ENCODE measurements at regions not wholly inside any gene's neighbourhood (a gene's known extent, or its start where the extent isn't known, plus 50 kb on each side); places are given as distances from the start of the nearest gene placed in this dataset.

DNA sequence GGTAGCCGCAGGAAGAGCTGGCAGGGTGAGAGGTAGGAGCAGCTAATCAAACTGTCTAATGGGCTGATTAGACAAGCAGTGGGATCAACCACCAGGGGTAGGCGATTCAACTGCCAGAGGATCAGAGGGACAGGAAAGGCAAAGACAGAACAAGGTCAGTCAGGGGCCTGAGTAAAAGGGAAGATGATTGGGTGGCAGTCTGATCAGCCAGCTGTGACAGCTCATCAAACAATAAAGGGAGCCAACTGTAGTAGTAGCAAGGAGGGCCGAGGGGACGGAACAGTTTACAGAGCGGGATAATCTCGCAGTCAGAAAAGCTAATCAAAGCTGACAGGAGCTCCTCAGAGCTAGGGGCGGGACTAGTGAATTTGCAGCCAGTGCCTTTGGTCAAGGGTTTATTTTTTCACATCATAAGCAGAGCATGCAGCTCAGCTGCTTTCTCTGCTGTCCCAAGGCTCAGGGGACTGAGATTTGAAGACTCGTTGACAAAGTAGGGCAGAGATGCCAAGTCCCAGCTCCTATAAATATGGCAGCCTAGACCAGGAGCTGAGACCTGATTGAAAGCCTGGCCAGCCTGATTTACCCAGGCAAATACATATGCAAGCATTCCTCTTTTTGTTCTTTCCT, 418.2 kb downstream of the GABRG2 start:
- TF ChIP-seq, protein P1, sequence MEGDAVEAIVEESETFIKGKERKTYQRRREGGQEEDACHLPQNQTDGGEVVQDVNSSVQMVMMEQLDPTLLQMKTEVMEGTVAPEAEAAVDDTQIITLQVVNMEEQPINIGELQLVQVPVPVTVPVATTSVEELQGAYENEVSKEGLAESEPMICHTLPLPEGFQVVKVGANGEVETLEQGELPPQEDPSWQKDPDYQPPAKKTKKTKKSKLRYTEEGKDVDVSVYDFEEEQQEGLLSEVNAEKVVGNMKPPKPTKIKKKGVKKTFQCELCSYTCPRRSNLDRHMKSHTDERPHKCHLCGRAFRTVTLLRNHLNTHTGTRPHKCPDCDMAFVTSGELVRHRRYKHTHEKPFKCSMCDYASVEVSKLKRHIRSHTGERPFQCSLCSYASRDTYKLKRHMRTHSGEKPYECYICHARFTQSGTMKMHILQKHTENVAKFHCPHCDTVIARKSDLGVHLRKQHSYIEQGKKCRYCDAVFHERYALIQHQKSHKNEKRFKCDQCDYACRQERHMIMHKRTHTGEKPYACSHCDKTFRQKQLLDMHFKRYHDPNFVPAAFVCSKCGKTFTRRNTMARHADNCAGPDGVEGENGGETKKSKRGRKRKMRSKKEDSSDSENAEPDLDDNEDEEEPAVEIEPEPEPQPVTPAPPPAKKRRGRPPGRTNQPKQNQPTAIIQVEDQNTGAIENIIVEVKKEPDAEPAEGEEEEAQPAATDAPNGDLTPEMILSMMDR (IDR thresholded peaks at IDR 0.05), result no peak
- no peak for TF ChIP-seq EZH2 (IDR thresholded peaks at IDR 0.05; ENCODE audit: borderline replicate concordance, insufficient read depth, low read depth, low read length, poor library complexity, severe bottlenecking)

Measured in B cell (primary cell).